Loucy (cell line): ENCODE measurements at regions not wholly inside any gene's neighbourhood (a gene's known extent, or its start where the extent isn't known, plus 50 kb on each side); places are given as distances from the start of the nearest gene placed in this dataset.

ENCODE experiments used
- H2AFZ ChIP-seq: fragments of 200-600 bp; sonication (generic); 2 replicates; pipeline ENCODE4 v1.6.0; 2016; ENCODE audit warnings: antibody characterized with exemption, mild to moderate bottlenecking, low read length, moderate library complexity
- H3F3A ChIP-seq: fragments of 200-600 bp; 2 replicates; pipeline ENCODE4 v1.6.0; 2016; ENCODE audit warnings: antibody characterized with exemption, low read depth, mild to moderate bottlenecking
- H3K27me3 ChIP-seq: fragments of 200-600 bp; sonication (generic); 2 replicates; pipeline ENCODE4 v1.6.1; 2014; ENCODE audit warnings: low read length, mild to moderate bottlenecking; ENCODE audit not compliant: insufficient read depth, poor library complexity, severe bottlenecking
- H3K36me3 ChIP-seq: fragments of 200-600 bp; sonication (generic); 2 replicates; pipeline ENCODE4 v1.6.1; 2016; ENCODE audit warnings: low read length; ENCODE audit not compliant: insufficient read depth
- H3K4me1 ChIP-seq: fragments of 200-600 bp; sonication (generic); 2 replicates; pipeline ENCODE4 v1.5.1; 2014; ENCODE audit warnings: low read length, mild to moderate bottlenecking; ENCODE audit not compliant: insufficient read depth, poor library complexity, severe bottlenecking
- H3K4me2 ChIP-seq: fragments of 200-600 bp; sonication (generic); 2 replicates; pipeline ENCODE4 v1.6.0; 2014; ENCODE audit warnings: antibody characterized with exemption, low read length, low read depth, mild to moderate bottlenecking; ENCODE audit not compliant: poor library complexity, severe bottlenecking
- H3K4me3 ChIP-seq: fragments of 200-600 bp; sonication (generic); 2 replicates; pipeline ENCODE4 v1.5.1; 2014; ENCODE audit warnings: low read length, mild to moderate bottlenecking, mixed read lengths; ENCODE audit not compliant: poor library complexity, severe bottlenecking
- H3K79me2 ChIP-seq: fragments of 200-600 bp; sonication (generic); 2 replicates; pipeline ENCODE4 v1.6.1; 2014; ENCODE audit warnings: low read length; ENCODE audit not compliant: insufficient read depth
- H3K9ac ChIP-seq: fragments of 200-600 bp; sonication (generic); 2 replicates; pipeline ENCODE4 v1.6.0; 2014; ENCODE audit warnings: mild to moderate bottlenecking, low read depth, low read length, moderate library complexity; ENCODE audit not compliant: poor library complexity, severe bottlenecking
- H3K9me2 ChIP-seq: fragments of 200-600 bp; sonication (generic); replicated peaks from 2 replicates; pipeline ENCODE4 v1.6.1; 2016; ENCODE audit warnings: low read depth, low read length, mixed read lengths
- H3K9me3 ChIP-seq: fragments of 200-600 bp; sonication (generic); 2 replicates; pipeline ENCODE4 v1.6.1; 2014; ENCODE audit warnings: mild to moderate bottlenecking, antibody characterized with exemption, low read length, low read depth; ENCODE audit not compliant: insufficient read depth
- H4K20me1 ChIP-seq: fragments of 200-600 bp; sonication (generic); 2 replicates; pipeline ENCODE4 v1.6.0; 2014; ENCODE audit warnings: antibody characterized with exemption, low read length, mild to moderate bottlenecking; ENCODE audit not compliant: insufficient read depth, poor library complexity, severe bottlenecking
- EZH2phosphoT487 ChIP-seq: fragments of 200-600 bp; IDR thresholded peaks from 2 replicates; pipeline ENCODE4 v1.6.1; 2018; ENCODE audit warnings: antibody characterized with exemption, mild to moderate bottlenecking, moderate library complexity, borderline replicate concordance
- TF ChIP-seq, protein P1 (sequence below): fragments of 200-600 bp; sonication (generic); conservative IDR thresholded peaks from 2 replicates; pipeline ENCODE4 v1.5.1; 2014; ENCODE audit warnings: mild to moderate bottlenecking, antibody characterized with exemption, low read length

DNA sequence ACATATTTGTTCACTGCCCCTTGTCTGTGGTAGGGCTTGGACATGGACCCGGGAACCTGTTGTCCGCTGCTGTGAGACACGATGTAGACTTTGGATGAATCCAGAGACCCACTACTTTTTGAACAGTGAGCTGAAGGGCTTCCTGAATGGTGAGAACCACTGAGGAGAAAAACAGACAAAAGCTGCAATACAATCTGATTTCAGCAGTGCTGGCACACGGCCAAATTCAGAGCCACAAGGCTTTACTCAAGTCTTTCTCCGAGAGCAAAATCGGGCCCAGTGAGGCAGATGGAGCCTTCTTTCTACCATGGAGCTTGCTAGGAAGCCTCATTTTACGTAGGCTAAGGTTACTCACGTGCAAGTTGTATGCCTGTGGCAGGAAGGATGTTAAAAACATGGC lies 197.6 kb downstream of the SIPA1L2 start:
- Histone ChIP-seq H3K27me3 (no peaks in the 10 kb centered on the region), H3K4me3 (no peak overlapping the region), H3K79me2 (no peaks in the 10 kb centered on the region), H3K36me3 (peaks cover 41% of the 10 kb centered on the region; the same call in 1 of the 2 replicates), H3K9me2 (no peaks in the 10 kb centered on the region), H3K4me1 (no peaks in the 10 kb centered on the region), H4K20me1 (no peaks in the 10 kb centered on the region), H3K9ac (no peak overlapping the region), H3K4me2 (no peak overlapping the region), H3F3A (no peaks in the 10 kb centered on the region), H2AFZ (no peak overlapping the region), H3K9me3 (no peaks in the 10 kb centered on the region)
- no peak for TF ChIP-seq EZH2phosphoT487
- TF ChIP-seq, protein P1, sequence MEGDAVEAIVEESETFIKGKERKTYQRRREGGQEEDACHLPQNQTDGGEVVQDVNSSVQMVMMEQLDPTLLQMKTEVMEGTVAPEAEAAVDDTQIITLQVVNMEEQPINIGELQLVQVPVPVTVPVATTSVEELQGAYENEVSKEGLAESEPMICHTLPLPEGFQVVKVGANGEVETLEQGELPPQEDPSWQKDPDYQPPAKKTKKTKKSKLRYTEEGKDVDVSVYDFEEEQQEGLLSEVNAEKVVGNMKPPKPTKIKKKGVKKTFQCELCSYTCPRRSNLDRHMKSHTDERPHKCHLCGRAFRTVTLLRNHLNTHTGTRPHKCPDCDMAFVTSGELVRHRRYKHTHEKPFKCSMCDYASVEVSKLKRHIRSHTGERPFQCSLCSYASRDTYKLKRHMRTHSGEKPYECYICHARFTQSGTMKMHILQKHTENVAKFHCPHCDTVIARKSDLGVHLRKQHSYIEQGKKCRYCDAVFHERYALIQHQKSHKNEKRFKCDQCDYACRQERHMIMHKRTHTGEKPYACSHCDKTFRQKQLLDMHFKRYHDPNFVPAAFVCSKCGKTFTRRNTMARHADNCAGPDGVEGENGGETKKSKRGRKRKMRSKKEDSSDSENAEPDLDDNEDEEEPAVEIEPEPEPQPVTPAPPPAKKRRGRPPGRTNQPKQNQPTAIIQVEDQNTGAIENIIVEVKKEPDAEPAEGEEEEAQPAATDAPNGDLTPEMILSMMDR: no peak

DNA sequence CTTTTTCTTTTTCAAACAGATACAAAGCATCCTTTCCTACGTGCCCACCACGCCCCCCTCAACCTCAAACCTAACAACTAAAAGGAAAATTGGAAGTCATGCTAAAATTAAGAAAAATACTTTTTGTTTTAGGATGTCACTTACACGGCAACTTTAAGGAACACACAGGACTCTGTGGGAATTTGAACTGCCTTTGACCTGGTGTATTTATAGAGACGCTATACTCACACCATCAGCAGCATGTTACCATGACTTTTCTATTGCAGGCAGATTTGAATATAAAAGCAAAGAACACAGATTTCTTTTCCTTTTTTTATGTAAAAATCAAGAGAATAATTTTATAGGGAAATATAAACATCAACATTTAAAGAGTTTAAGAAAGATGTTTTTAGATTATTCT lies 198.2 kb downstream of the SIPA1L2 start:
- H3K9me2 ChIP-seq: no peaks in the 10 kb centered on the region
- no peaks in the 10 kb centered on the region for H3K79me2 ChIP-seq
- no peak overlapping the region for H3K4me3 ChIP-seq
- H3K4me2 ChIP-seq: no peak overlapping the region
- H4K20me1 ChIP-seq: no peaks in the 10 kb centered on the region
- peaks cover 45% of the 10 kb centered on the region; the same call in 1 of the 2 replicates for H3K36me3 ChIP-seq
- TF ChIP-seq EZH2phosphoT487: no peak
- TF ChIP-seq, protein P1: no peak
- H3F3A ChIP-seq: no peaks in the 10 kb centered on the region
- H3K4me1 ChIP-seq: no peaks in the 10 kb centered on the region
- no peaks in the 10 kb centered on the region for H3K9me3 ChIP-seq
- no peak overlapping the region for H3K9ac ChIP-seq
- H3K27me3 ChIP-seq: no peaks in the 10 kb centered on the region
- no peak overlapping the region for H2AFZ ChIP-seq

DNA sequence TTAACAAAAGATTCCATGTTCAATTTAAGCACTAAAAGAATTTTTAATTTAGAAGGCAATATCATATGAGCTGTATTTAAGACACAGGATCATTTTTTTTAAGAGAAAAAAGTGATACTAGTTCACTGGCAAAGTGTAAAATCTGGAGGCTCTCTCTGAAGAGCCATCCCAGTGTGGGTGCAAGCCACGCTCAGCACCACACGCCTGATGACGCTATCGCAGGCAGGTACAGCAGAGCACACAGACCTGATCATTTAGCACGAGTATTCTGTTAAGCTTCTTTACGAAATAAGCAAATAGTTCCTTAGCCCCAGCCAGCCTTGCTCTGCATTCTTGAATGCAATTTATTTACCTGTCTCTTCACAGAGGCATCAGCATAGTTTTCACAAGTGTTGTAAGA lies 198.6 kb downstream of the SIPA1L2 start:
- Histone ChIP-seq H3K9me2 (no peaks in the 10 kb centered on the region), H2AFZ (no peak overlapping the region), H3K4me2 (no peak overlapping the region), H3F3A (no peaks in the 10 kb centered on the region), H3K79me2 (no peaks in the 10 kb centered on the region), H4K20me1 (no peaks in the 10 kb centered on the region), H3K4me3 (no peak overlapping the region), H3K36me3 (peaks cover 43% of the 10 kb centered on the region; the same call in 1 of the 2 replicates), H3K9me3 (no peaks in the 10 kb centered on the region), H3K4me1 (no peaks in the 10 kb centered on the region), H3K27me3 (no peaks in the 10 kb centered on the region), H3K9ac (no peak overlapping the region)
- TF ChIP-seq EZH2phosphoT487: no peak
- TF ChIP-seq, protein P1: no peak
